HG02623 (cell line): ENCODE measurements at regions not wholly inside any gene's neighbourhood (a gene's known extent, or its start where the extent isn't known, plus 50 kb on each side); places are given as distances from the start of the nearest gene placed in this dataset.
"Not testable (repeated sequence)": the region's sequence is repeated elsewhere in the genome, so short reads cannot be mapped to it uniquely, and the experiment has no call there.

ENCODE experiments used
- ATAC-seq: cut with Tn5 transposase; IDR thresholded peaks from one replicate; pipeline ENCODE4 v1.9.1; 2021; ENCODE audit warnings: moderate library complexity; ENCODE audit not compliant: unreplicated experiment

GRCh38 chr5:96320797-96321196, 112.3 kb downstream of the PCSK1 start:
- no peak for ATAC-seq

- ATAC-seq = not testable (repeated sequence)
Observed at GRCh38 chr5:96319981-96320739, 112.9 kb downstream of the PCSK1 start.

- ATAC-seq = no peak
Observed at GRCh38 chr5:96318569-96319110, 114.4 kb downstream of the PCSK1 start.

GRCh38 chr5:96317945-96318344, 115.1 kb downstream of the PCSK1 start:
- ATAC-seq = no peak

- no peak for ATAC-seq
Observed at GRCh38 chr5:96316487-96316886, 116.6 kb downstream of the PCSK1 start.

GRCh38 chr5:96316017-96316416, 117.0 kb downstream of the PCSK1 start:
- ATAC-seq = no peak

- ATAC-seq = peak; percentile 55
Observed at GRCh38 chr5:96315431-96315830, 117.6 kb downstream of the PCSK1 start.

GRCh38 chr5:96312383-96312782, 120.7 kb downstream of the PCSK1 start:
- ATAC-seq = no peak

- ATAC-seq = not testable (repeated sequence)
Observed at GRCh38 chr5:96307047-96307446, 126.0 kb downstream of the PCSK1 start.

GRCh38 chr5:96302174-96302738, 130.8 kb downstream of the PCSK1 start:
- no peak for ATAC-seq

GRCh38 chr5:96300976-96301375, 132.1 kb downstream of the PCSK1 start:
- no peak for ATAC-seq

GRCh38 chr5:96297867-96298266, 135.2 kb downstream of the PCSK1 start:
- ATAC-seq = no peak

- ATAC-seq = no peak
Observed at GRCh38 chr5:96297290-96297689, 135.8 kb downstream of the PCSK1 start.

- ATAC-seq = no peak
Observed at GRCh38 chr5:96294884-96295202, 138.2 kb downstream of the PCSK1 start.

GRCh38 chr5:96293966-96294883, 138.8 kb downstream of the PCSK1 start:
- ATAC-seq = no peak

GRCh38 chr5:96292582-96293247, 140.3 kb downstream of the PCSK1 start:
- no peak for ATAC-seq

GRCh38 chr5:96289287-96289686, 143.8 kb downstream of the PCSK1 start:
- not testable (repeated sequence) for ATAC-seq

GRCh38 chr5:96288845-96289185, 144.2 kb downstream of the PCSK1 start:
- no peak for ATAC-seq

GRCh38 chr5:96288166-96288844, 144.7 kb downstream of the PCSK1 start:
- no peak for ATAC-seq

GRCh38 chr5:96287136-96287535, 145.9 kb downstream of the PCSK1 start:
- no peak for ATAC-seq

GRCh38 chr5:96285823-96286222, 147.2 kb downstream of the PCSK1 start:
- ATAC-seq = no peak
